GM18508 (cell line): ENCODE measurements at regions not wholly inside any gene's neighbourhood (a gene's known extent, or its start where the extent isn't known, plus 50 kb on each side); places are given as distances from the start of the nearest gene placed in this dataset.
A peak's percentile ranks its signal among the peaks of the same experiment; 100 is the strongest.
"Not testable (repeated sequence)": the region's sequence is repeated elsewhere in the genome, so short reads cannot be mapped to it uniquely, and the experiment has no call there.

Experiments
- ATAC-seq: cut with Tn5 transposase; IDR thresholded peaks from one replicate; pipeline ENCODE4 v1.9.1; 2021; ENCODE audit warnings: moderate number of reproducible peaks; ENCODE audit not compliant: insufficient read depth, unreplicated experiment

DNA sequence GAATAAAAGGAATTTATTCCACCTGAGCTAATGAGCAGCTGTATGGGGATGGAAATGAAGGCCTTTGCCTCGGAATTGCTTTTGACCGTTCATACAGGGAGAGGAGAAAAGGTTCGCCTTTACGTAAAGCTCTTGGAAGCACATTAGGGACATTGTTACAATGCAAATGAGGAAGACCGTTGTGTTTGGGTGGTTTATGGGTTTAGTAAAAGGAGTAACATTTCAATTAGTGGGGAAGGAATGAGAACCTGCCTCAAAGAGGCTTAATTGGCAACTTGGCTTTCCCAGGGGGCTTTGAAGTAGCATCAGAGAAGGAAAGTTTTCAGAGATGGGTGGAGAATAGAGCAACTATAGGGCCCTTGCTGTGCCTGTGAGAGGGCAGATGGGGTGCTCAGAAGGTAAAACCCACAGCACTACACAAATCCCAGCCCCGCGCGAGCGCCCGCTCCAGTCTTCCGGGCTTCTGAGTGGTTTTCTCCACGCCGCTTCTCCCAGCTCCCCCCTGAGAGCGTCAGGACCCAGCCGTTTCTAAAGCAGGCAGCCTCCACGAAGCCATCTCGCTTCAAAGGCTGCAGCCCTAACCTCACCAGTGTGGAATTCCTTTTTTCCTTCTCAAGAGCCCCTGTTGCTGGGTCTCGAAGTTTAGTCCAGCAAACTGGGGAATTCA, 192.0 kb upstream of the HES1 start:
- ATAC-seq: no peak

DNA sequence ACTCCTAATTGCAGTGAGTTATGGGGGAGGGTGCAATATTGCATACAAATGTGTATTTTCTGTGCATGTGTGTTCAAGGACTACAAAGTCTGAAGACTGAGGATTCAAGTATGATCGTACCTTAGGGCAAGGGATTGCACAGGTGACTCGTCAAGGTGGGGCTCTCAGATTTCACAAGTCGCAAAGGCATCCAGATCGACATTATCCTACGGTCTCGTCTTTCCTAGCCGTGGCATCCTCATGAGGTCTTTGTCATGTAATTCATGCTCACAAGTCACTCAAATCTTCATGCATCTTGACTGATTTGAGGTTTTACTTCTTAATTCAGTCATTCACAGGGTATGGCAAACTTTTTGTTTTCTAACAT, 191.4 kb upstream of the HES1 start:
- no peak for ATAC-seq

DNA sequence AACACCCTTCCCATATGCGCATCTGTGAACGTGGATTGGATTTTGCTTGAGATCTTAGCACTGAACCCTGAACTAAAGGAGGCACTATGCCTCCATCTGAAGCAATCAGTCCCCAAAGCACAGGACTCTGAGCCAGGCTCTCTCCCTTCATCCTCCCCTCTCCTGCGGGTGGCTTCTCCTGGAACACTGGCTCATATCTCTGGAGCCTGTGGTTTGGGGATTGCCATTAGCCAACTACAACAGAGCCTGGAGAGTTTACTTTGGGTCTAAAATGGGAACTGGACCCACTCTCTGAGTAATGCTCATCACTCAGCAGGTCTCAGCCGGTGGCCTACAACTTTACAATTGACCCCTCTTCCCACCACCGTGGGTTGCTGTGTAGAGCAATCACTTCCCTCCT, 190.8 kb upstream of the HES1 start:
- no peak for ATAC-seq

DNA sequence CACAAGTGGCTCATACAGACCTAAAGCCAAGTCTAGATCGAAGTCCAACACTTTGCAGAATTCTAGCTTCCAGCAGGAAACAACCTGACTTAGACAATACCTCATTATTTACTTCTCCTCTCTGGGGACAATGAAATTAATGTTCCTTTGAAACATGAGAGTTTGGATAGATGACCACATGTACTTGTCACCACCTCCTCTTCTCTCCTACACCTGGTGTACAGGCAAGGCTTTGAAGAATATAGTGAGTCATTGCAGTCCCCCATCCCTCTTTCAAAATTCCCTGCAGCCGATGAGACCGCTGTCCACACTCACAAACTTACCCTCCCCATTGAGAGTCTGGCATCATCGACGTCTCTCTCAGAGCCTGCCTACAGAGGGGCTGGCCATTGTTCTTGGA, 189.0 kb upstream of the HES1 start:
- no peak for ATAC-seq

DNA sequence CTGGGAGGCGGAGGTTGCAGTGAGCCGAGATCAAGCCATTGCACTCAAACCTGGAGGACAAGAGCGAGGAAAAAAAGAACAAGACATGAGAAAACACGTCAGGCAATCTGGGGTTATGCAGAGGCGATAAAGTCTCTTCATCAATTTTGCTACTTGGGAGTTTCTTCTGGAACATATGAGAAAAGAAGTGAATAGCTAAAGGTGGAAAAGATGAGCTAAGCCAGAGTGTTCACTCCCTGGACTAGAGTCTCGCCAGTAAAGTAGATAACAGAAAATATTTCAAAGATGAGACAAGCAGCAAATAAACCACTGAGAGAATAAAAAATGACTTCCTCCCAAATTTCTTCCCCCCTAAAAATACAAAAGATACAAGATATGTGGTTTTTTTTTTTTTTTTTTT, 188.4 kb upstream of the HES1 start:
- no peak for ATAC-seq

DNA sequence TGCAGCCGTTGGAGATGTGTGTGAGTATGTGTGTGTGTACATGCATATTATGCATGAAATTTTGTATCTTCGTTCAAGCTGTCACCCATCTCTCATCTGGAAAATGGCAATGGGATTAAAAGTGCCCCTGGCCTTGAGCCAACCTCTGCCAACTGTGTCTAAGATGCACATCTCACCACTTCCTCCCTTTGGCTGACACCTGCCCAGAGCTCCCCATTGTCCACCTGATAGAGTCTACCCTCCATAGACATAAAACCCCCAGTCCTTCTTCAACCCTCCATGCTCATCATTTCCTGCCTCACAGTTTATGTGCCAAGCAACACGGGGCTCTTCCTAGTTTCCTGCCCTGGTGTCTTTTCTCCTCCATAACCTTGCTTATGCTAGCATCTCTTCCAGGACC, 187.5 kb upstream of the HES1 start:
- no peak for ATAC-seq

DNA sequence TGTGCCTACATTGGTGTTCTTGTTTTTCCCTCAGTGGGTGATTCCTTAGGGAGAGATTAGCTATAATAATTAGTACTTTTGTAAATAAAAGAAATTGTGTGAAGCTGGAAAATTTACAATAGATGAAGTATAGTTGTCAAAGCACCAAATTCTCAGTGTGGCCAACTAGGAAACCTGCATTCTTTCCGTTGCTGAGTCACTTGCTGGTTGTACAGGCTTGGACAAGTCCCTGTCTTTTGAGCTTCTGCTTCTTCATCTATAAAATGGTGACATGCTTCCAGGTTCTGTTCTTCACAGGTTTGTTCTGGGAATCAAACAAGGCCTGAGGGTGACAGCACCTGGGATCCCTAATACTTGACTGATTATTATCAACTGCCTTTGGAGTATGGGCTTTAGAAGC, 184.1 kb upstream of the HES1 start:
- no peak for ATAC-seq

DNA sequence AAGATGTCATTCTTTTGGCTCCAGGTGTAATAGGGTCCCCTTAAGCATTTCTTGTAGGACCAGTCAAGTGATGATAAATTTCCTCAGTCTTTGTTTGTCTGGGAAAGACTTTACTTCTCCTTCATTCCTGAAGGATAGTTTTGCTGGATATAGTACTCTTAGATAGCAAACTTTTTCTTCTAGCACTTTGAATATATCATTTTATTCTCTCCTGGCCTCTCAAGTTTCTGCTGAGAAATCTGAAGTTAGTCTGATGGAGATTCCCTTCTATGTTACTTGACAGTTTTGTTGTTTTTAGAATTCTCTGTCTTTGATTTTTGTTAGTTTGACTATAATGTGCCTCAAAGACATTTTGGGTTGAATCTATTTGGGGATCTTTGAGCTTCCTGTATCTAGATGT, 181.2 kb upstream of the HES1 start:
- ATAC-seq: no peak

DNA sequence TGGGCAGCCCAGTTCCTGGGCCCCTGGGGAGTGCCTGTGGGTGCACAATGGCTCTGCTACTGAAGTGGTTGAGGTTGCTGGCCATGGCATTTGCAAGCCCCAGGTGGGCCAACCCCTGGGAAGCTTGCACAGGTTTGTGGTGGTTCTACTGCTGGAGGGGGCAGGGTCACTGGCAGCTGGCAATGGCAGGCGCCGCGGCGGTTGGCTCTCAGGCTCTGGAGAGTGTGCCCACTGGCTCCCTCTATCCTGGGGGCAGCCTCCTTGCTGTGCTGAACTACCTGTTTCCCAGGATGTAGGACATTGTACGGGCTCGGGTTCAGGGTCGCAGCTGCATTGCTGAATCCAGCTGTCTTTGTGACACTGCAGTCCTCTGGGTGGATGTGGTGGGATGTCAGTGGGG, 180.2 kb upstream of the HES1 start:
- no peak for ATAC-seq

DNA sequence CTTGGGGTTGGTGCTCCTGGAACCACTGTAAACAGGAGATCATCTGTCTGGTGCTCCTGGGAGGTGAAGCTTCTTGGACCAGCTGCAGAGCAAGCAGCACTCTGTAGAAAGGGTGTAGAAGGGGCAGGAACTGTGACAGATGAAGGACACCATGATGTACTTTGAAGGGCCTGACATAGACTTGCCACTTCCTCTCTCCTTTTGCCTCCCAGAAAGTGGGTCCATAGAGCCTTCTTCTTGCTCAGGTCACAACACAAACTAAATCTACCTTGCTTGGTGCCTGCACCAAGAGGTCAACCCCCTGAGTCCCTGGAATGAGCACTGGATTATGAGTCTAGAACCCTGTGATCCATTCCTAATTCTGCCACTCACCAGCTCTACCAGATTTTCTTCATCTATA, 176.1 kb upstream of the HES1 start:
- no peak for ATAC-seq

DNA sequence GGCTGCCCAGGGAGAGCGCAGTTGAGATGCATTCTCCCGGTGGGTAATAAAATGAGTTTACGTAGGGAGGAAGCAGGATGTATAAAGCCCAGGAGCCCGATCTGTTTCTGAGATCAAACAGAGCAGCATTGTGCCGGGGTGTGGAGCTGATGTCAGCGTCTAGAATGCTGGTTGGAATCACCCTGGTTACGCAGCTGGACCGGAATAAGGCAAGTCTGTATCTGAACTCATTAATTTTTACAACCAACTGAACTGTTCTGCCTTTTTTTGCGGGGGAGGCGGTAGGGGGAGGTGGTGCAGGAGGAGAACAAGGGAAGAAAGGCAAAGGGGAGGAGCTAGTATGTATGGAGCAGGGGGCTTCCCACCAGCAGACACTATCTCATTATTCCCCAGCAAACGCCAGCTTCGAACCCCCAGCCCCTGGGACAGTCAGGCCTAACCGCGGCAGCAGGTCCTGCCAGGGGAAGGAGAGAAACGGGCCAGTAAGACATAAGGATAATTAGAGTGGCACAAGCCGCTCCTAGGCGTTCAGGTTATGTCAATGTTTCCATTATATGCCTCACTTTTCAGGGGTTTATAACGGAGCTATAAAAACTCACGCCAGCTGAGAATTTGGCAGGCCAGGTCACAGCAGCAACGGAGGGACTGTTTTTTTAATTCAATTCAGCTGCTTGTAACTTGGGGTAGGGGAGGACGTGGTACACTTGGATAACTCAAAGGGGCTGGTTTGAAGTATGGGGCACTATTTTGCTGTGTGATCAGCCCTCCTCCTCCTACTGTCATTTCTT, 175.3 kb upstream of the HES1 start:
- no peak for ATAC-seq

DNA sequence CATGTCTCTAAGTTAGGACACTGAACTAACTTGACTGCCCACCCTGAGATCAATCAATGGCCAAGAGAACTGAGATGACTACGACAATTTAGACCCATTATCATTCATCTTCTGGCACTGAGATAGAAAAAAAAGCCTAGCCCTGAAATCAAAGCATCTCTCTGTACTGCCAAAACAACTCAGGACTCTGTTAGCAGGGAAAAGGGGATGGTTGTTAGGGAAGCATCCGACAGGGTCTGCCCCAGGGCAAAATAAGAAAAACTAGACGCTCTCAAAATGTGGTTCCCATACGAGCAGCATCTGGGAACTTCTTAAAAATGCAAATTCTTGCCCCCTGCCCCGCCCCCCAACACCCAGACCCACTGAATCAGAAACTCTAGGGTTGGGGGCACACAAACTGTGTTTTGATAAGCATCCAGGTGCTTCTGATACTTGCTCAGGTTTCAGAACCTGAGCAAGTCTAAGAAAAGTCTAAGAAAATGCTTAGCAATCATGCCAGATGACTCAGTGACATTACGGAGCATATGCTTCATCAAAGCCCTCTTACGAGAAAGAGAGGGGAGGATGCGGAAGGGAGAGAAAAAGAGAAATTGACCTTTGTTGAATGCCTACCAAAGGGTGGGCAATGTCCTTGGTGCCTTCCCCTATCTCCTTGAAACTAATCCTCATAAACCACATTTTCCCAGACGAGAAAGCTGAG, 172.8 kb upstream of the HES1 start:
- ATAC-seq: no peak

DNA sequence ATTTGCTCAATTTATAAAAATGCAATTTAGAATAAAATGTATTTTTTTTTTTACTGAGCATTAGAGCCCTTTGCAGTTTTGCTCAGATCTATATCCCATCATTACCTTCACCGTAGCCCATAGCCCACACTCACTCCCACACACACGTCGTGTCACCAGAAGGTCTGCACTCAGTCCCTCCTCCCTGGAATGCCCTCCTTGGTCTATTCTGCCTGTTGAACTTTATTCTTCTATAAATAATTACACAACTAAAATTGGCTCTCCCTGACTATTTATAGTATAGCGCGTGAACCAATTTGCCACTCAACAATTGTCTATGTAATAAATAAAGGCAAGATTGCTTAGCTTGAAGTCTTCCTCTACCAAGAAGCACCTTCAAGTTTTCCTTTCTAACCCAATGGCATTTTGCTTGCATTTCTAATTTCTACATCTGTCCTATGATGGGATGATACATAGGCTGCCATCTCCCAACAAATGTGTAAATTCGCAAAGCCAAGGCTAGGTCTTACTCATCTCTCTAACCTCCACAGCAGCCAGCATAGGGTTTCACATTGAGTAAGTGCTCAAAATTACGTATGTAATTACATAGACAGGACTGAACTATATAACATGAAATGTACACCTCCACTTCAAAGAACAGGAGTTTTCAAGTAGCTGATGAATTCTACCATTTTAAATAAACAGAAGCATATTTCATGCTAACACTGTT, 172.0 kb upstream of the HES1 start:
- peak; percentile 91 for ATAC-seq

DNA sequence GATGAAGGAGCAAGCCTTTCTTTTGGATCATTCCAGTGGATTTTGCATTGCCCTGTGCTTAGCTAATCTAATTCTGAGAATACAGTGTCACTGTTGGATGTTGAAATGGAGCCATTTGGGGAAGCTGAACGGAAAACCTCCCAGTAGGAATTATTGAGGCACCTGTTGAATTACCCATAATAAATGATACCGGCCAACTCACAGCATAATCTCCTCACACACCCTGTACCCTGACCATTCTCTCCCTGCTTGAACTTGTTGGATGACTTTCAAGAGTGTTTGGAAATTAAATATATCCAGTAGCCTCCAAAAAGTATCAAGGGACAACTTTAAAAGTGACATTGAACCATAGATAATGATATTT, 171.4 kb upstream of the HES1 start:
- no peak for ATAC-seq

DNA sequence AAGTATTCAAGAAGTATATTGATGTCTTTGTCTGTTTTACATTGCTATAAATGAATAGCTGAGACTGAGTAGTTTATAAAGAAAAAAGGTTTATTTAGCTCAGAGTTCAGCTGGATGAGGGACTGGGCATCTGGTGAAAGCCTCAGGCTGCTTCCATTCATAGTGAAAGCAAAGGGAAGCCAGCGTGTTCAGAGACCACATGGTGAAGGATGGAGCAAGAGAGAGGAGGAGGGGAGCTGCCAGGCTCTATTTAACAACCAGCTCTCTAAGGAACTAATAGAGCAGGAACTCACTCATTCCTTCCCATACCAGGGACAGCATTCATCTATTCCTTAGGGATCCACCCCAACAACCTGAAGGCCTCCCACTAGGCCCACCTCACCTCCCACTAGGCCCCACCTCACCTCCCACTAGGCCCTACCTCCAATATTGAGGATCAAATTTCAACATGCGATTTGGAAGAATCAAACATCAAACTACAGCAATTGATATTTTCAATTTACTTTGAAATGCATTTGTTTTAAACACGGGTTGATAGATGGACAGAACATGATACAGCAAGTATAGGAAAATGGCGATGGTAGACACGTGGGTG, 167.5 kb upstream of the HES1 start:
- ATAC-seq: no peak

DNA sequence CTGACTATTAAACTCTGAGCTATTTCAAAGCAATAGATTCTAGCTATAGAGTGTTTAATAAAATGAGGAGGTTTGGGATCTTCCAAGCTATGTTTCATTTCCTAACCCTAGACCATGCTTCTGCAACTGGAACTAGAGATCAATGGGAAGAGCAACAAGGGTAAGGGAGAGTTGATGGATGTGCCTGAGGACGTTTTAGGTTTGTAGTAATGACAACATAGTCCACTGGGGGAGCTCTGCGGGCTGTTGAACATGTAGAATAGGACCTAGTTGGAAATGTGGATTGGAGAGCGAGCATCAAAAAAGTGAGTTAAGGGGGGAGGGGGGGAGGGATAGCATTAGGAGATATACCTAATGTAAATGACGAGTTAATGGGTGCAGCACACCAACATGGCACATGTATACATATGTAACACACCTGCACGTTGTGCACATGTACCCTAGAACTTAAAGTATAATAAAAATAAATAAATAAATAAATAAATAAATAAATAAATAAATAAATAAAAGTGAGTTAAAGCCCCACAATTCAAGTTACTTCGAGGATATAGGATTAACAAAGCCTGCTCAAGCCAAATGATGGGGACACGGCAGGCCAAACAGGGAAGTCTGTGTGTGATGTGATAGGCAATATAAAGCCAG, 165.7 kb upstream of the HES1 start:
- ATAC-seq: not testable (repeated sequence)

DNA sequence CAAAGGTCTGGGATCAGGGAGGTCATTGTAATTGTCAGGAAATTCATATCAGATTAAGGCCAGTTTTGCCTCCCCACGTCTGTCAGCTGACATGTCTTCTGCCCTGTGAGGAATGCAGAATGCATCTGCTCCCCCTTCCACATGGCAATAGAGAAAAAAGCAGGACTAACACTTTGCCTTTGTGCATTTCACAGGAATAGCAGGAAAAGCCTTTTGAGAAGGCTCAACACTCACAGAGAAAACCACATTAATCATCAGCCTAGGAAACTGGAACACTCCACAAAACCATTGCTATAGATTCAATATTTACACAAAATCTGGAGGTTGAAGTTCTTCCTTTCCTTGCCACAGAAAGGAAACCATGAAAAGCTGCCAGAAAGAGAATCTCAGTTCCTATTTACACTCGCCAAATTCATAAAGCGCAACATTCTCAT, 165.2 kb upstream of the HES1 start:
- ATAC-seq: peak; percentile 28

DNA sequence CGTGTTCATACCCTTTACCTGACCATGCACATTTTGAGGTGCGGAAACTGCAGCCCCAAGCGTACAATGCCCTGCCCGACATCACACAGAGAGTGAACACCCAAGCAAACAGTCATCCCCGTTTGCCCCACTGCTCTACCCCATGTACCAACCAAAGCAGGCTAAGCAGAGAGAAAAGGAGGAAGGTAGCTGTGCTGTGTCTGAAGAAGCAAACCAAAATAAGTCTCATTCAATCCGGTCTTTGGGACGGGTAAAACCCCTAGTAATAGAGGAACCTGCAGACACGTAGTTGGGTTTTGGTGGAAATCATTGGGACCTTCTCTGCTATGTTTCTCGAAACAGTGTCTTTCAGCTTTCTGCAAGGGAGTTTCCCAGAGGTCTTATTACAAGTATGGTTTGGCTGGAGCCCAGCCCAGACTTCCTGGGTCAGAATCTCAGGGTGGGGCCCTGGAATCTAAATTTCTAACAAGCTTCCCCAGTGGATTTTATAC, 164.6 kb upstream of the HES1 start:
- peak; percentile 55 for ATAC-seq

DNA sequence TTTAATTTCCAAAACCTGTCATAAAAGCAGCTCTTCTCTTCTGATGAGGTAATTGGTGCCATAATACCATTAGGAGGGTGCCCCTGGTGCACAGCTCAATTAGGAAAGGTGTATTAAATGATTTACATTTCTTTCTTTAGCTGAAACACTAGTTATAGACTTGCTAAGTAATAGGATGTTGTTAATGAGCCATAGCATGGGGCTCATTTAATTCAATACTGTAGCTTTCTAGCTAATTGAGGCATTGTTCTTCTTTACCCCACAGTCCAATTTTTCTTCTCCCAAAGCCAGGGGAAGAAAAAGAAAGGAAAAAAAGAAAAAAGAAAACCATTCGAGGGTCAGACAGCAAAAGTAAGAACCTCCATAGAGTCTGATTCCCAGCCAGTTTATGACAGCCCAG, 164.0 kb upstream of the HES1 start:
- no peak for ATAC-seq

DNA sequence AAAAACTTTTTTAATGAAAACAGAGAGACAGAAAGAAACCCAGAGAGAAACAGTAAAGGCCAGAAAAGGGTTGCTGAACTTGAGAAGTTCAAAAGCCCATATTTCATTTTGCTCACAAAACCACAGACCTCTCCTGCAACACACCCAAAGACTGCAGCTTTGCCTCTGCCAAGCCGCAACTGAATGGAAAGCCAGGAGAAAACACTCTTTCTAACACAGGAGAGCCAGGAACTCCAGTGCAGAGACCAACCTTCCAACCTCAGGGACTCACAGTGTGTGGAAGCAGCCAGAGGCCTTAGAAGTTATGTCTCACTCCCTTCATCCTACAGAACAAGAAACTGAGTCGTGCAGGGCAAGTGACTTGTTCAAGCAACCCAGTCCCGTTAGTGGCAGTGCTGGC, 163.1 kb upstream of the HES1 start:
- no peak for ATAC-seq
